ENCODE measurements at regions not wholly inside any gene's neighbourhood (a gene's known extent, or its start where the extent isn't known, plus 50 kb on each side); places are given as distances from the start of the nearest gene placed in this dataset.

DNA sequence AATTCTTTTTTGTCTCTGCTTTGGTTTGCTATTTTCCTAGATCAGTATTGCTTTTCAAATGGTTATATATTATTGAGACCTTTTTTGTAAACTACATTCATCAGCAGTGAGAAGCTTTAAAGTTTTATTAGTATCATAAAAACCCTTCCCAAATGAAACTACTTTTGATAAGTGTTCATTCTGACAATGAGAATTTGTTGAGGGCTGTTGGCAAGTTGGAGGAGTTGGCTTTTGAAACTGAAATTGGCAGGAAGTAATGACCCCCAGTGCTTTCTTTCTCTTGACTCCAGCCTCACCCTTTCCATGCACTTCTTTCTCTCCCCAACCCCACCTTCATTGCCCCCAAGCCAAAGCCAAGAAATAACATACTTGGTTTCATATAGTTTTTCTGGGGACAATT is 113.8 kb downstream of the ZIC5 start:
- ChIA-PET POLR2A (ENCODE audit: partially characterized antibody) (interaction anchor here (0.8 to 1.3 kb wide), 2 partner anchors 10 to 17 kb away, joined by 3 to 4 read pairs; no protein-coding TSS in a partner anchor), CTCF (ENCODE audit: partially characterized antibody) (interaction anchor here (1.0 to 3.4 kb wide), 6 partner anchors 9 to 201 kb away, joined by 3 to 12 read pairs (median 4); no protein-coding TSS in a partner anchor)
- Histone ChIP-seq H3K36me3 (ENCODE audit: control insufficient read depth in 2 of 4, insufficient read depth in 4 of 4, low read length in 3 of 4) (no peaks in the 10 kb centered on the region), H2BK15ac (ENCODE audit: low read length) (no peak overlapping the region), H2BK12ac (ENCODE audit: low read depth, low read length) (no peak overlapping the region), H3K23ac (ENCODE audit: insufficient read length) (no peak overlapping the region), H3K18ac (ENCODE audit: extremely low read depth, low read length) (no peak overlapping the region), H3K79me1 (ENCODE audit: low read depth, low read length) (no peaks in the 10 kb centered on the region), H3K4me1 (replicated peaks in 1 of 4; ENCODE audit: control insufficient read depth in 3 of 4, insufficient read depth in 4 of 4, low read length in 3 of 4) (peaks cover 4 to 32% (median 19%) of the 10 kb centered on the region in 4 experiments), H3K9me3 (ENCODE audit: insufficient read depth in 2 of 2, low read depth in 1 of 2, low read length in 1 of 2) (no peaks in the 10 kb centered on the region), H4K91ac (replicated peaks; ENCODE audit: insufficient read length, low read length) (no peak overlapping the region), H3K79me2 (ENCODE audit: control insufficient read depth in 1 of 2, insufficient read depth in 2 of 2, low read length in 2 of 2) (no peaks in the 10 kb centered on the region), H2BK5ac (ENCODE audit: low read depth, low read length) (no peak overlapping the region), H3K14ac (ENCODE audit: insufficient read length) (no peak overlapping the region), H2AK5ac (ENCODE audit: low read depth, low read length) (no peak overlapping the region), H3K9ac (replicated peaks in 1 of 4; ENCODE audit: extremely low read depth in 1 of 4, low read depth in 3 of 4, low read length in 3 of 4) (no peak overlapping the region), H3K23me2 (ENCODE audit: low read depth, low read length) (no peaks in the 10 kb centered on the region), H4K5ac (ENCODE audit: insufficient read length, low read depth, low read length) (no peak overlapping the region), H4K20me1 (replicated peaks in 1 of 2; ENCODE audit: control insufficient read depth in 1 of 2, insufficient read depth in 2 of 2, low read length in 2 of 2) (no peaks in the 10 kb centered on the region), H3K27me3 (replicated peaks in 1 of 4; ENCODE audit: control insufficient read depth in 3 of 4, extremely low read depth in 1 of 4, insufficient read depth in 3 of 4, low read length in 3 of 4) (no peaks in the 10 kb centered on the region), H3K4ac (replicated peaks; ENCODE audit: insufficient read length, low read depth, low read length) (no peak overlapping the region), H3K4me3 (ENCODE audit: extremely low read depth in 1 of 4, insufficient read depth in 2 of 4, low read depth in 3 of 4, low read length in 4 of 4) (no peak overlapping the region), H4K8ac (ENCODE audit: extremely low read depth, insufficient read depth, low read length) (no peak overlapping the region), H2AFZ (ENCODE audit: low read length) (no peak overlapping the region), H3K4me2 (ENCODE audit: insufficient read depth in 1 of 2, low read depth in 2 of 2, low read length in 2 of 2) (no peak overlapping the region), H2BK20ac (ENCODE audit: low read length) (no peak overlapping the region), H3K27ac (ENCODE audit: low read depth, low read length) (no peak overlapping the region), H3K56ac (replicated peaks; ENCODE audit: insufficient read length, low read depth, low read length) (no peak overlapping the region), H2BK120ac (replicated peaks; ENCODE audit: low read depth, low read length) (no peak overlapping the region)
- TF ChIP-seq POLR2AphosphoS5 (IDR thresholded peaks at IDR 0.05; ENCODE audit: low read depth, low read length) = no peak
- no peak for TF ChIP-seq NRF1 (IDR thresholded peaks at IDR 0.05; ENCODE audit: low read depth, low read length)
- no peak for TF ChIP-seq ZNF274 (IDR thresholded peaks at IDR 0.05; ENCODE audit: borderline replicate concordance, extremely low read depth, low read length)
- TF ChIP-seq HDAC2 (IDR thresholded peaks at IDR 0.05; ENCODE audit: borderline replicate concordance in 1 of 2, low read depth in 2 of 2, low read length in 2 of 2) = no peak
- TF ChIP-seq HDAC6 (IDR thresholded peaks at IDR 0.05; ENCODE audit: low read depth, low read length) = no peak
- no peak for TF ChIP-seq JUN (IDR thresholded peaks at IDR 0.05; ENCODE audit: low read depth, low read length)
- no peak for TF ChIP-seq ATF3 (IDR thresholded peaks at IDR 0.05; ENCODE audit: insufficient read depth, low read depth, low read length)
- no peak for TF ChIP-seq TCF12 (IDR thresholded peaks at IDR 0.05; ENCODE audit: low read depth, low read length)
- no peak for TF ChIP-seq RFX5 (IDR thresholded peaks at IDR 0.05; ENCODE audit: borderline replicate concordance, low read depth, low read length)
- TF ChIP-seq CHD2 (IDR thresholded peaks at IDR 0.05; ENCODE audit: low read length) = no peak
- no peak for FAIRE-seq
- DNase-seq (ENCODE audit: low read depth in 1 of 2, low spot score in 2 of 2) = no peak

All from H1 (cell line).